GM12878 (cell line): ENCODE measurements at regions not wholly inside any gene's neighbourhood (a gene's known extent, or its start where the extent isn't known, plus 50 kb on each side); places are given as distances from the start of the nearest gene placed in this dataset.

ENCODE experiments used
- ATAC-seq: fragments of 200-7000 bp; cut with Tn5 transposase; 3 replicates; pipeline ENCODE4 v1.9.1; 2020; ENCODE audit warnings: mild to moderate bottlenecking, moderate library complexity
- BruUV-seq: library from RNA; stranded (reverse); fragments of 400-500 nt; replicated peaks from 2 replicates; lab custom pipeline; 2021; lab: Mats Ljungman, UMichigan
- CTCF ChIA-PET: fragments of 300-600 bp; sonication (Branson Sonifier 250); formaldehyde crosslinking; extraction: SDS; loops from one replicate; lab custom pipeline; 2021; ENCODE audit warnings: inconsistent platforms; lab: Yijun Ruan, JAX
- POLR2A ChIA-PET: fragments of 350-600 bp; formaldehyde crosslinking; extraction: SDS; loops from one replicate; lab custom pipeline; 2021; ENCODE audit warnings: inconsistent platforms; lab: Charles Lee
- RAD21 ChIA-PET: fragments of 300-600 bp; sonication (Branson Sonifier 250); formaldehyde crosslinking; loops from one replicate; lab custom pipeline; 2023; ENCODE audit warnings: antibody characterized with exemption; ENCODE audit not compliant: unreplicated experiment; lab: Charles Lee
- SMC1A ChIA-PET: fragments of 300-600 bp; sonication (Branson Sonifier 250); formaldehyde crosslinking; loops from one replicate; lab custom pipeline; 2023; ENCODE audit not compliant: unreplicated experiment, uncharacterized antibody; lab: Charles Lee
- DNase-seq: peaks from one replicate; pipeline ENCODE4 v3.0.0-alpha.2; 2011; ENCODE audit warnings: low read depth, low spot score
- FAIRE-seq: peaks from 3 replicates; lab custom pipeline; 2011; peaks lifted over from hg19 to GRCh38; lab: Jason Lieb, UNC
- H2AFZ ChIP-seq: 2 replicates; pipeline ENCODE4 v1.6.0; 2011; ENCODE audit warnings: low read depth, low read length, control low read depth; ENCODE audit not compliant: control insufficient read depth
- H3K27ac ChIP-seq: 2 replicates; pipeline ENCODE4 v1.5.1; 2011; ENCODE audit warnings: control low read depth; ENCODE audit not compliant: control insufficient read depth, insufficient read depth
- H3K27me3 ChIP-seq, 2 experiments: replicated peaks in 1 of 2; 2 replicates each; pipeline versions ENCODE4 v1.6.0 to v1.6.1; 2011; ENCODE audit warnings: low read length in 1 of 2; ENCODE audit not compliant: control insufficient read depth in 2 of 2, insufficient read depth in 2 of 2
- H3K36me3 ChIP-seq, 2 experiments: 2 replicates each; pipeline ENCODE4 v1.5.1; 2011; ENCODE audit warnings: low read length in 1 of 2; ENCODE audit not compliant: control insufficient read depth in 2 of 2, insufficient read depth in 2 of 2
- H3K4me1 ChIP-seq: 2 replicates; pipeline ENCODE4 v1.6.1; 2011; ENCODE audit warnings: mild to moderate bottlenecking, low read length, moderate library complexity, mixed read lengths; ENCODE audit not compliant: control insufficient read depth, insufficient read depth
- H3K4me2 ChIP-seq: 2 replicates; pipeline ENCODE4 v1.6.0; 2011; ENCODE audit warnings: control low read depth; ENCODE audit not compliant: control insufficient read depth, insufficient read depth
- H3K4me3 ChIP-seq: fragments of 200-600 bp; sonication (generic); 2 replicates; pipeline ENCODE4 v1.5.1; 2016
- H3K79me2 ChIP-seq: 2 replicates; pipeline ENCODE4 v1.6.0; 2011; ENCODE audit warnings: low read length; ENCODE audit not compliant: control insufficient read depth, insufficient read depth
- H3K9ac ChIP-seq: 2 replicates; pipeline ENCODE4 v1.8.0; 2011; ENCODE audit warnings: low read length, control low read depth, mixed read lengths; ENCODE audit not compliant: control insufficient read depth, insufficient read depth
- H3K9me3 ChIP-seq: replicated peaks from 3 replicates; pipeline ENCODE4 v1.5.1; 2011; ENCODE audit warnings: mild to moderate bottlenecking, low read length; ENCODE audit not compliant: control insufficient read depth, insufficient read depth
- H4K20me1 ChIP-seq: 2 replicates; pipeline ENCODE4 v1.6.0; 2011; ENCODE audit not compliant: control insufficient read depth, insufficient read depth
- ATF7 ChIP-seq: fragments of 450-650 bp; IDR thresholded peaks from 2 replicates; pipeline ENCODE4 v1.6.1; 2016; ENCODE audit warnings: low read depth, mild to moderate bottlenecking
- CEBPB ChIP-seq, 2 experiments: fragments of 150-350 bp in 1 of 2; IDR thresholded peaks; 2 replicates each; pipeline ENCODE4 v1.6.1; 2012 to 2014; ENCODE audit warnings: low read depth in 2 of 2, low read length in 2 of 2, borderline replicate concordance in 1 of 2, inconsistent platforms in 1 of 2
- CHD2 ChIP-seq: IDR thresholded peaks from 2 replicates; pipeline ENCODE4 v1.6.1; 2011; ENCODE audit warnings: low read depth, low read length, improper control_type of control experiment, borderline replicate concordance
- MTA3 ChIP-seq: IDR thresholded peaks from 2 replicates; pipeline ENCODE4 v1.6.1; 2012; ENCODE audit warnings: low read length, inconsistent platforms, borderline replicate concordance
- NFIC ChIP-seq: IDR thresholded peaks from 2 replicates; pipeline ENCODE4 v1.6.1; 2012; ENCODE audit warnings: low read depth, mild to moderate bottlenecking, inconsistent platforms, low read length, moderate library complexity
- PAX8 ChIP-seq: fragments of 450-650 bp; IDR thresholded peaks from 2 replicates; pipeline ENCODE4 v1.6.1; 2017; ENCODE audit warnings: mild to moderate bottlenecking, moderate library complexity
- SRF ChIP-seq, 2 experiments: IDR thresholded peaks; 2 replicates each; pipeline ENCODE4 v1.6.1; 2011; ENCODE audit warnings: low read depth in 2 of 2, low read length in 2 of 2, mild to moderate bottlenecking in 1 of 2, moderate library complexity in 1 of 2
- TBL1XR1 ChIP-seq: IDR thresholded peaks from 2 replicates; pipeline ENCODE4 v1.6.1; 2012; ENCODE audit warnings: low read depth, low read length, improper control_type of control experiment
- WGBS: methylation state at CpG from one replicate; pipeline ENCODE4 v1.1.6; 2016; ENCODE audit warnings: low lambda C conversion rate; ENCODE audit not compliant: insufficient replicate concordance, insufficient coverage; ENCODE audit errors: missing lambda C conversion rate; 5-methylcytosine and 5-hydroxymethylcytosine counted together
- in situ Hi-C: fragments of 300-500 bp; cut with MboI; formaldehyde crosslinking; loops from 9 replicates; pipeline ENCODE4 v1.14.3; 2018; ENCODE audit warnings: mixed read lengths
- intact Hi-C: fragments of 100-400 bp; cut with micrococcal nuclease; formaldehyde crosslinking; loops from one replicate; pipeline ENCODE4 v1.14.2; 2022; ENCODE audit not compliant: unreplicated experiment
- TF ChIP-seq, protein P1 (sequence below): fragments of 450-650 bp; IDR thresholded peaks from 2 replicates; pipeline ENCODE4 v1.6.1; 2017; ENCODE audit warnings: mild to moderate bottlenecking
- TF ChIP-seq, protein P2 (sequence below): fragments of 450-650 bp; formaldehyde crosslinking; IDR thresholded peaks from 2 replicates; pipeline ENCODE4 v1.4.0; 2022; ENCODE audit warnings: mild to moderate bottlenecking, moderate library complexity

DNA sequence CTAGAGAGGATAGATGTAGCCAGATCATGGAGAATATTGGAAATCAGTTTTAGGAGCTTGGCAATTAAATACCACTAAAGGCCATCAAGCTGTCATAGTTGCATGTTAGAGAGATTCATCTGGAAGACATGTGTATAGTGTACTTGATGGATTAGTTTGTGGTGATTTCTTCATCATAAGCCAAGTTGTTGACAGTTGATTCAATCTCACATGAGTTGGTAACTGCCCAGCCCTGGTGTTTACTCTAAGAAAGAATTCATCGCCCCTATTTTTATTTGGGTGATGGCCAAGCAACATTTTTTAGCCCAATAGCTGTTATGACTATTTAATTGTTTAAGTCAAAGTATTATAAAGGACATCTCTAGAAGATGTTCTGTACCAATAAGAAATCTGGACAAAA lies 737.6 kb downstream of the PLA2G4A start:
- ChIA-PET CTCF (interaction anchor here (1.2 kb wide), 1 partner anchor 152 kb away, joined by 3 read pairs; no protein-coding TSS in a partner anchor), SMC1A (no interaction called here), RAD21 (no interaction called here), POLR2A (no interaction called here)
- no TSS peak for BruUV-seq
- FAIRE-seq, result no peak
- Histone ChIP-seq H3K4me1 (no peaks in the 10 kb centered on the region), H3K9me3 (no peaks in the 10 kb centered on the region), H4K20me1 (no peaks in the 10 kb centered on the region), H2AFZ (no peak overlapping the region), H3K27me3 (no peaks in the 10 kb centered on the region), H3K27ac (no peak overlapping the region), H3K36me3 (no peaks in the 10 kb centered on the region), H3K9ac (no peak overlapping the region), H3K4me2 (no peak overlapping the region), H3K79me2 (no peaks in the 10 kb centered on the region), H3K4me3 (no peak overlapping the region)
- TF ChIP-seq, protein P1, sequence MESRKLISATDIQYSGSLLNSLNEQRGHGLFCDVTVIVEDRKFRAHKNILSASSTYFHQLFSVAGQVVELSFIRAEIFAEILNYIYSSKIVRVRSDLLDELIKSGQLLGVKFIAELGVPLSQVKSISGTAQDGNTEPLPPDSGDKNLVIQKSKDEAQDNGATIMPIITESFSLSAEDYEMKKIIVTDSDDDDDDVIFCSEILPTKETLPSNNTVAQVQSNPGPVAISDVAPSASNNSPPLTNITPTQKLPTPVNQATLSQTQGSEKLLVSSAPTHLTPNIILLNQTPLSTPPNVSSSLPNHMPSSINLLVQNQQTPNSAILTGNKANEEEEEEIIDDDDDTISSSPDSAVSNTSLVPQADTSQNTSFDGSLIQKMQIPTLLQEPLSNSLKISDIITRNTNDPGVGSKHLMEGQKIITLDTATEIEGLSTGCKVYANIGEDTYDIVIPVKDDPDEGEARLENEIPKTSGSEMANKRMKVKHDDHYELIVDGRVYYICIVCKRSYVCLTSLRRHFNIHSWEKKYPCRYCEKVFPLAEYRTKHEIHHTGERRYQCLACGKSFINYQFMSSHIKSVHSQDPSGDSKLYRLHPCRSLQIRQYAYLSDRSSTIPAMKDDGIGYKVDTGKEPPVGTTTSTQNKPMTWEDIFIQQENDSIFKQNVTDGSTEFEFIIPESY, result no peak
- TF ChIP-seq TBL1XR1 (no peak), CEBPB (IDR thresholded peaks at IDR 0.05; ENCODE audit: borderline replicate concordance in 1 of 2, low read depth in 2 of 2, low read length in 2 of 2) (no peak), NFIC (no peak), MTA3 (no peak)
- no peak for ATAC-seq
- 41% methylated on average over 1 of the region's 1 CpG for WGBS
- intact Hi-C loops (no loop called here), in situ Hi-C loops (no loop called here)
- DNase-seq, result no peak

DNA sequence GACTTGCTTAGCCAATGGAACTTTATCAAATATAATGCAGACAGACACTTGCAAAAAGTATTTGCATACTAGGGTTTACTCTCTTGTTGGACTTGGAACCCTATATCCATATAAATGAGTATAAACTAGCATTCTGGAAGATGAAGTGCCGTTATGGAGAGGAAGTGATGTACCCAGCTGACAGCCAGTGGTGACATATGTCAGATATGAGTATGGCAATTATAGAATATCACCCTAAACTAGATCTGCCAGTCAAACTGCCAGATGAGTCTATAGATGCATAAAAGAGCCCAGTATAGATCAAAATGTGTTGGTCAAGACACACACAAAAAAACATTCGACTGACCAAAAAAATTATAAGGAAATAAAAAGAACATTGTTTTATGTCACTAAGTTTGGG lies 739.3 kb downstream of the PLA2G4A start:
- BruUV-seq, result no TSS peak
- RAD21 ChIA-PET, result no interaction called here

More for the DNA sequence above, 739.3 kb downstream of the PLA2G4A start:
- ATAC-seq (no peak), FAIRE-seq (no peak), DNase-seq (no peak)
- ChIA-PET POLR2A (no interaction called here), CTCF (no interaction called here), SMC1A (no interaction called here)
- Histone ChIP-seq H3K4me1 (no peaks in the 10 kb centered on the region), H3K4me2 (no peak overlapping the region), H3K9ac (no peak overlapping the region), H4K20me1 (no peaks in the 10 kb centered on the region), H3K27ac (no peak overlapping the region), H3K9me3 (no peaks in the 10 kb centered on the region), H3K27me3 (no peaks in the 10 kb centered on the region), H3K79me2 (no peaks in the 10 kb centered on the region), H3K4me3 (no peak overlapping the region), H2AFZ (no peak overlapping the region), H3K36me3 (no peaks in the 10 kb centered on the region)
- intact Hi-C loops, result no loop called here
- TF ChIP-seq SRF (IDR thresholded peaks at IDR 0.05; ENCODE audit: low read depth in 2 of 2, low read length in 2 of 2), result no peak
- no peak for TF ChIP-seq PAX8
- TF ChIP-seq, protein P2, sequence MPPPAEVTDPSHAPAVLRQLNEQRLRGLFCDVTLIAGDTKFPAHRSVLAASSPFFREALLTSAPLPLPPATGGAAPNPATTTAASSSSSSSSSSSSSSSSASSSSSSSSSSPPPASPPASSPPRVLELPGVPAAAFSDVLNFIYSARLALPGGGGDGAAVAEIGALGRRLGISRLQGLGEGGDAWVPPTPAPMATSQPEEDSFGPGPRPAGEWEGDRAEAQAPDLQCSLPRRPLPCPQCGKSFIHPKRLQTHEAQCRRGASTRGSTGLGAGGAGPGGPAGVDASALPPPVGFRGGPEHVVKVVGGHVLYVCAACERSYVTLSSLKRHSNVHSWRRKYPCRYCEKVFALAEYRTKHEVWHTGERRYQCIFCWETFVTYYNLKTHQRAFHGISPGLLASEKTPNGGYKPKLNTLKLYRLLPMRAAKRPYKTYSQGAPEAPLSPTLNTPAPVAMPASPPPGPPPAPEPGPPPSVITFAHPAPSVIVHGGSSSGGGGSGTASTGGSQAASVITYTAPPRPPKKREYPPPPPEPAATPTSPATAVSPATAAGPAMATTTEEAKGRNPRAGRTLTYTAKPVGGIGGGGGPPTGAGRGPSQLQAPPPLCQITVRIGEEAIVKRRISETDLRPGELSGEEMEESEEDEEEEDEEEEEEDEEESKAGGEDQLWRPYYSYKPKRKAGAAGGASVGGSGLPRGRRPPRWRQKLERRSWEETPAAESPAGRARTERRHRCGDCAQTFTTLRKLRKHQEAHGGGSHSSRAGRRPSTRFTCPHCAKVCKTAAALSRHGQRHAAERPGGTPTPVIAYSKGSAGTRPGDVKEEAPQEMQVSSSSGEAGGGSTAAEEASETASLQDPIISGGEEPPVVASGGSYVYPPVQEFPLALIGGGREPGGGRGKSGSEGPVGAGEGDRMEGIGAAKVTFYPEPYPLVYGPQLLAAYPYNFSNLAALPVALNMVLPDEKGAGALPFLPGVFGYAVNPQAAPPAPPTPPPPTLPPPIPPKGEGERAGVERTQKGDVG (CRISPR knock-in tag), result no peak
- no peak for TF ChIP-seq CHD2
- no peak for TF ChIP-seq ATF7
- 6% methylated on average over 2 of the region's 2 CpGs for WGBS
- in situ Hi-C loops, result no loop called here
